ENCODE measurements at regions not wholly inside any gene's neighbourhood (a gene's known extent, or its start where the extent isn't known, plus 50 kb on each side); places are given as distances from the start of the nearest gene placed in this dataset.
"Not testable (repeated sequence)": the region's sequence is repeated elsewhere in the genome, so short reads cannot be mapped to it uniquely, and the experiment has no call there.

- TF ChIP-seq CTCF (IDR thresholded peaks at IDR 0.05; ENCODE audit: low read depth, low read length, poor library complexity, severe bottlenecking); EZH2phosphoT487 (IDR thresholded peaks at IDR 0.05; ENCODE audit: borderline replicate concordance, low read length): not testable (repeated sequence)
Measured at GRCh38 chr13:26845063-26845462, 84.5 kb upstream of the GPR12 start.

Measured in DOHH2 (cell line).